H1 (cell line): ENCODE measurements at regions not wholly inside any gene's neighbourhood (a gene's known extent, or its start where the extent isn't known, plus 50 kb on each side); places are given as distances from the start of the nearest gene placed in this dataset.

Experiments
- CTCF ChIA-PET: fragments of 300-600 bp; sonication (Branson Sonifier 250); formaldehyde crosslinking; loops from one replicate; lab custom pipeline; 2021; ENCODE audit not compliant: partially characterized antibody; lab: Charles Lee
- POLR2A ChIA-PET: fragments of 300-600 bp; sonication (Branson Sonifier 250); formaldehyde crosslinking; loops from one replicate; lab custom pipeline; 2021; ENCODE audit warnings: inconsistent platforms; ENCODE audit not compliant: partially characterized antibody; lab: Charles Lee
- DNase-seq, 2 experiments: peaks; one replicate each; pipeline versions ENCODE4 v3.0.0 to v3.0.0-alpha.2; 2010 to 2022; ENCODE audit warnings: low spot score in 2 of 2, low read depth in 1 of 2, mixed read lengths in 1 of 2
- FAIRE-seq: peaks from 2 replicates; lab custom pipeline; 2011; peaks lifted over from hg19 to GRCh38; lab: Jason Lieb, UNC
- H2AFZ ChIP-seq: 2 replicates; pipeline ENCODE4 v1.8.1; 2012; ENCODE audit warnings: low read length, inconsistent platforms
- H2AK5ac ChIP-seq: 2 replicates; pipeline ENCODE4 v1.6.1; 2013; ENCODE audit warnings: low read depth, low read length
- H2BK120ac ChIP-seq: replicated peaks from 2 replicates; pipeline ENCODE3; 2013; ENCODE audit warnings: low read depth, low read length, inconsistent platforms
- H2BK12ac ChIP-seq: 2 replicates; pipeline ENCODE4 v1.6.1; 2013; ENCODE audit warnings: low read depth, low read length
- H2BK15ac ChIP-seq: 2 replicates; pipeline ENCODE4 v1.6.1; 2013; ENCODE audit warnings: low read length
- H2BK20ac ChIP-seq: 2 replicates; pipeline ENCODE4 v1.6.1; 2013; ENCODE audit warnings: low read length
- H2BK5ac ChIP-seq: 2 replicates; pipeline ENCODE4 v1.6.1; 2013; ENCODE audit warnings: low read depth, low read length
- H3K14ac ChIP-seq: 2 replicates; pipeline ENCODE4 v1.6.1; 2013; ENCODE audit warnings: inconsistent platforms; ENCODE audit not compliant: insufficient read length
- H3K18ac ChIP-seq: 2 replicates; pipeline ENCODE4 v1.6.1; 2013; ENCODE audit warnings: low read length; ENCODE audit errors: extremely low read depth
- H3K23ac ChIP-seq: 2 replicates; pipeline ENCODE4 v1.6.1; 2013; ENCODE audit warnings: inconsistent platforms; ENCODE audit not compliant: insufficient read length
- H3K23me2 ChIP-seq: 2 replicates; pipeline ENCODE4 v1.6.1; 2013; ENCODE audit warnings: low read depth, low read length
- H3K27ac ChIP-seq: 2 replicates; pipeline ENCODE4 v1.6.1; 2011; ENCODE audit warnings: low read depth, low read length, inconsistent platforms
- H3K27me3 ChIP-seq, 4 experiments: replicated peaks in 1 of 4; 1 replicate in 1 of 4; 2 replicates in 3 of 4; pipeline versions ENCODE4 v1.6.1 to v1.8.1; 2011 to 2013; ENCODE audit warnings: low read length in 3 of 4, mild to moderate bottlenecking in 3 of 4, inconsistent platforms in 2 of 4, mixed read lengths in 2 of 4, moderate library complexity in 1 of 4; ENCODE audit not compliant: control insufficient read depth in 3 of 4, insufficient read depth in 3 of 4; ENCODE audit errors: extremely low read depth in 1 of 4
- H3K36me3 ChIP-seq, 4 experiments: 2 replicates each; pipeline versions ENCODE4 v1.6.1 to v1.8.1; 2011 to 2013; ENCODE audit warnings: mild to moderate bottlenecking in 4 of 4, low read length in 3 of 4, moderate library complexity in 2 of 4, control low read depth in 1 of 4, inconsistent platforms in 1 of 4; ENCODE audit not compliant: insufficient read depth in 4 of 4, control insufficient read depth in 2 of 4
- H3K4ac ChIP-seq: replicated peaks from 2 replicates; pipeline ENCODE3; 2013; ENCODE audit warnings: low read length, low read depth, mixed read lengths, inconsistent platforms; ENCODE audit not compliant: insufficient read length
- H3K4me1 ChIP-seq, 4 experiments: replicated peaks in 1 of 4; 1 replicate in 1 of 4; 2 replicates in 3 of 4; pipeline versions ENCODE4 v1.6.1 to v1.8.1; 2011 to 2013; ENCODE audit warnings: low read length in 3 of 4, inconsistent platforms in 2 of 4, mixed read lengths in 1 of 4; ENCODE audit not compliant: insufficient read depth in 4 of 4, control insufficient read depth in 3 of 4
- H3K4me2 ChIP-seq, 2 experiments: 2 replicates each; pipeline versions ENCODE4 v1.6.1 to v1.8.1; 2011 to 2013; ENCODE audit warnings: low read depth in 2 of 2, low read length in 2 of 2, control low read depth in 1 of 2, inconsistent platforms in 1 of 2, mild to moderate bottlenecking in 1 of 2; ENCODE audit not compliant: insufficient read depth in 1 of 2
- H3K4me3 ChIP-seq, 4 experiments: fragments of 200-600, 300-600 bp in 1 of 4; sonication (generic), shearing (Covaris generic), sonication (Bioruptor Twin) in 1 of 4; 2 replicates each; pipeline versions ENCODE4 v1.5.1 to v1.8.1; 2011 to 2016; ENCODE audit warnings: low read length in 4 of 4, low read depth in 3 of 4, control low read depth in 2 of 4, inconsistent platforms in 2 of 4, mild to moderate bottlenecking in 2 of 4, mixed read lengths in 1 of 4, moderate library complexity in 1 of 4; ENCODE audit not compliant: insufficient read depth in 2 of 4; ENCODE audit errors: extremely low read depth in 1 of 4
- H3K56ac ChIP-seq: replicated peaks from 2 replicates; pipeline ENCODE3; 2013; ENCODE audit warnings: low read depth, mild to moderate bottlenecking, mixed read lengths, low read length, inconsistent platforms; ENCODE audit not compliant: insufficient read length
- H3K79me1 ChIP-seq: 2 replicates; pipeline ENCODE4 v1.6.1; 2013; ENCODE audit warnings: low read depth, low read length, control low read depth
- H3K79me2 ChIP-seq, 2 experiments: 2 replicates each; pipeline versions ENCODE4 v1.6.1 to v1.8.1; 2012 to 2013; ENCODE audit warnings: low read length in 2 of 2, mild to moderate bottlenecking in 2 of 2, inconsistent platforms in 1 of 2; ENCODE audit not compliant: insufficient read depth in 2 of 2, control insufficient read depth in 1 of 2
- H3K9ac ChIP-seq, 4 experiments: replicated peaks in 1 of 4; 1 replicate in 1 of 4; 2 replicates in 3 of 4; pipeline versions ENCODE4 v1.6.1 to v1.8.1; 2011 to 2013; ENCODE audit warnings: low read depth in 3 of 4, low read length in 3 of 4, control low read depth in 2 of 4, mild to moderate bottlenecking in 2 of 4, moderate library complexity in 2 of 4, inconsistent platforms in 1 of 4; ENCODE audit errors: extremely low read depth in 1 of 4
- H3K9me3 ChIP-seq, 2 experiments: 2 replicates each; pipeline versions ENCODE4 v1.6.1 to v1.8.1; 2012 to 2013; ENCODE audit warnings: mild to moderate bottlenecking in 2 of 2, moderate library complexity in 2 of 2, control low read depth in 1 of 2, inconsistent platforms in 1 of 2, low read depth in 1 of 2, low read length in 1 of 2, mixed read lengths in 1 of 2; ENCODE audit not compliant: insufficient read depth in 2 of 2
- H4K20me1 ChIP-seq, 2 experiments: replicated peaks in 1 of 2; 2 replicates each; pipeline versions ENCODE3 to v1.8.1; 2011 to 2013; ENCODE audit warnings: inconsistent platforms in 2 of 2, low read length in 2 of 2, mild to moderate bottlenecking in 1 of 2; ENCODE audit not compliant: insufficient read depth in 2 of 2, control insufficient read depth in 1 of 2
- H4K5ac ChIP-seq: 2 replicates; pipeline ENCODE4 v1.6.1; 2013; ENCODE audit warnings: low read length, low read depth, mixed read lengths, inconsistent platforms; ENCODE audit not compliant: insufficient read length
- H4K8ac ChIP-seq: 2 replicates; pipeline ENCODE4 v1.8.0; 2013; ENCODE audit warnings: mild to moderate bottlenecking, moderate library complexity, low read length, inconsistent platforms; ENCODE audit not compliant: insufficient read depth; ENCODE audit errors: extremely low read depth
- H4K91ac ChIP-seq: replicated peaks from 2 replicates; pipeline ENCODE3; 2013; ENCODE audit warnings: low read length, mixed read lengths, inconsistent platforms; ENCODE audit not compliant: insufficient read length
- ASH2L ChIP-seq: fragments of 200-600, 300-600 bp; sonication (generic); IDR thresholded peaks from one replicate; pipeline ENCODE4 v1.7.1; 2017; ENCODE audit warnings: low read length
- CREB1 ChIP-seq: IDR thresholded peaks from 2 replicates; pipeline ENCODE4 v1.6.1; 2012; ENCODE audit warnings: inconsistent platforms
- CTBP2 ChIP-seq: IDR thresholded peaks from 2 replicates; pipeline ENCODE4 v1.7.0; 2011; ENCODE audit warnings: borderline replicate concordance, mild to moderate bottlenecking, moderate library complexity, mixed read lengths, low read length; ENCODE audit not compliant: insufficient read depth, insufficient read length
- HDAC6 ChIP-seq: IDR thresholded peaks from one replicate; pipeline ENCODE4 v1.7.1; 2012; ENCODE audit warnings: low read depth, mild to moderate bottlenecking, inconsistent platforms, low read length, moderate library complexity
- NANOG ChIP-seq: IDR thresholded peaks from 2 replicates; pipeline ENCODE4 v1.6.1; 2011; ENCODE audit warnings: low read length, low read depth, mild to moderate bottlenecking, inconsistent platforms; ENCODE audit not compliant: insufficient read depth, poor library complexity, severe bottlenecking
- NRF1 ChIP-seq: IDR thresholded peaks from 2 replicates; pipeline ENCODE4 v1.6.1; 2011; ENCODE audit warnings: mild to moderate bottlenecking, low read depth, low read length, improper control_type of control experiment
- RFX5 ChIP-seq: IDR thresholded peaks from 2 replicates; pipeline ENCODE4 v1.6.1; 2011; ENCODE audit warnings: low read depth, low read length, improper control_type of control experiment, borderline replicate concordance
- RNF2 ChIP-seq: fragments of 200-900, 300-1000 bp; sonication (generic); IDR thresholded peaks from 2 replicates; pipeline ENCODE4 v1.7.1; 2016; ENCODE audit warnings: borderline replicate concordance, low read depth, mild to moderate bottlenecking, antibody characterized with exemption, low read length; ENCODE audit not compliant: poor library complexity, severe bottlenecking; ENCODE audit errors: missing control alignments
- RXRA ChIP-seq: IDR thresholded peaks from 2 replicates; pipeline ENCODE4 v1.6.1; 2011; ENCODE audit warnings: low read depth, mild to moderate bottlenecking, low read length, moderate library complexity; ENCODE audit not compliant: insufficient read depth
- SAP30 ChIP-seq: fragments of 300-600 bp; sonication (generic); IDR thresholded peaks from 2 replicates; pipeline ENCODE4 v1.7.1; 2012; ENCODE audit warnings: low read length, moderate library complexity, mild to moderate bottlenecking, inconsistent platforms; ENCODE audit not compliant: insufficient read depth, insufficient replicate concordance
- SP2 ChIP-seq: IDR thresholded peaks from 2 replicates; pipeline ENCODE4 v1.6.1; 2012; ENCODE audit warnings: mild to moderate bottlenecking, low read length, inconsistent platforms
- TAF1 ChIP-seq: IDR thresholded peaks from 2 replicates; pipeline ENCODE4 v1.6.1; 2011; ENCODE audit warnings: mild to moderate bottlenecking, low read depth, low read length
- WGBS, 2 experiments: shearing (Covaris generic) in 1 of 2; methylation state at CpG; one replicate each; pipeline versions ENCODE4 v1.1.6 to v1.1.7; 2013 to 2015; ENCODE audit warnings: low lambda C conversion rate in 2 of 2, mixed read lengths in 2 of 2, inconsistent platforms in 1 of 2, low coverage in 1 of 2, missing lambda C conversion rate in 1 of 2; ENCODE audit not compliant: insufficient replicate concordance in 2 of 2, insufficient coverage in 1 of 2, insufficient read length in 1 of 2; ENCODE audit errors: extremely low coverage in 1 of 2, missing lambda C conversion rate in 1 of 2; 5-methylcytosine and 5-hydroxymethylcytosine counted together

- POLR2A ChIA-PET: no interaction called here
- H3K4me2 ChIP-seq: no peak overlapping the region
- no peak overlapping the region for H2BK20ac ChIP-seq
- no peak overlapping the region for H2BK120ac ChIP-seq
- H2BK12ac ChIP-seq: no peak overlapping the region
- DNase-seq (no peak), FAIRE-seq (no peak)
- no peak overlapping the region for H3K4me3 ChIP-seq
- H2BK5ac ChIP-seq: no peak overlapping the region
- H3K27ac ChIP-seq: no peak overlapping the region
- no peak overlapping the region for H2AK5ac ChIP-seq
- no peaks in the 10 kb centered on the region for H3K27me3 ChIP-seq
- H3K4ac ChIP-seq: no peak overlapping the region
- H3K23ac ChIP-seq: no peak overlapping the region
- no peak overlapping the region for H2BK15ac ChIP-seq
- no peaks in the 10 kb centered on the region for H3K79me2 ChIP-seq
- no peak overlapping the region for H3K9ac ChIP-seq
- H2AFZ ChIP-seq: peak overlapping the region; percentile 73; the same call in 1 of the 2 replicates
- H3K36me3 ChIP-seq: no peaks in the 10 kb centered on the region
- H3K18ac ChIP-seq: no peak overlapping the region
- no peaks in the 10 kb centered on the region for H3K4me1 ChIP-seq
- H4K20me1 ChIP-seq: no peaks in the 10 kb centered on the region
- no peaks in the 10 kb centered on the region for H3K23me2 ChIP-seq
- peaks cover 0 to 3% of the 10 kb centered on the region in 2 experiments; a peak in 1 of 4 replicates for H3K9me3 ChIP-seq
- WGBS, 2 experiments: 90% methylated on average over 10 of the region's 10 CpGs; no CpG with 5 or more reads in 1 of the 2 experiments
- CTCF ChIA-PET: interaction anchor here (0.7 to 2.5 kb wide), 3 partner anchors 27 to 371 kb away, joined by 3 to 12 read pairs (median 8); no protein-coding TSS in a partner anchor
- no peak overlapping the region for H4K8ac ChIP-seq
- no peak overlapping the region for H3K56ac ChIP-seq
- H4K91ac ChIP-seq: no peak overlapping the region
- H4K5ac ChIP-seq: no peak overlapping the region
- H3K14ac ChIP-seq: no peak overlapping the region
- H3K79me1 ChIP-seq: no peaks in the 10 kb centered on the region
- TF ChIP-seq TAF1 (no peak), SAP30 (no peak), ASH2L (no peak), CREB1 (no peak), CTBP2 (no peak), RXRA (no peak), SP2 (no peak), NANOG (no peak), RNF2 (no peak), HDAC6 (no peak), RFX5 (no peak), NRF1 (no peak)
Measured at GRCh38 chr2:22329211-22330154, 1055.5 kb upstream of the KLHL29 start.
